ENCODE measurements at regions not wholly inside any gene's neighbourhood (a gene's known extent, or its start where the extent isn't known, plus 50 kb on each side); places are given as distances from the start of the nearest gene placed in this dataset.

DNA sequence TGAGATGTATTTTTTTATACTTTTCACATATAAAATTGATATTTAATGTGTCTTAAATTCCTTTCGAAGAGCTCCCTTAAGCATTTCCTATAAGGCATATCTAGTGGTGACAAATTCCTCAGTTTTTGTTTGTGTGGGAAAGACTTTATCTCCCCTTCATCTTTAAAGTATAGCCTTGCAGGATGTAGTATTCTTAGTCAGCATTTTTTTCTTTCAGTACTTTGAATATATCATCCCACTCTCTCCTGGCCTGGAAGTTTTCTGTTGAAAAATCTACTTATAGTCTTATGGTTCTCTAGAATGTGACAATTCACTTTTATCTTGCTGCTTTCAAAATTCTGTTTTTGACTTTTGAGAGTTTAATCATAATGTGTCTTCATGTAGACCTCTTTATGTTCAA, 95.2 kb downstream of the EDEM1 start:
- no peak overlapping the region for H3K27ac ChIP-seq (ENCODE audit: low read length)
- H3K4me3 Mint-ChIP-seq = no peak overlapping the region
- intact Hi-C loops (cut with micrococcal nuclease) = no loop called here
- no peaks in the 10 kb centered on the region for H3K27me3 ChIP-seq (ENCODE audit: control insufficient read depth, insufficient read depth, low read length)
- no peak overlapping the region for H3K4me3 ChIP-seq (ENCODE audit: low read length)
- no peaks in the 10 kb centered on the region for H3K36me3 ChIP-seq (ENCODE audit: control insufficient read depth, insufficient read depth, low read length)
- peaks cover 7 to 11% of the 10 kb centered on the region in 2 donors for H3K9me3 Mint-ChIP-seq
- peaks cover 3 to 6% of the 10 kb centered on the region in 2 donors for H3K27me3 Mint-ChIP-seq (ENCODE audit: low read depth in 2 of 2)
- no peaks in the 10 kb centered on the region for H3K9me3 ChIP-seq (ENCODE audit: control insufficient read depth, insufficient read depth, low read length)
- no peaks in the 10 kb centered on the region for H3K4me1 ChIP-seq (ENCODE audit: control insufficient read depth, insufficient read depth, low read length)
- DNase-seq = no peak
- TF ChIP-seq, protein P1, sequence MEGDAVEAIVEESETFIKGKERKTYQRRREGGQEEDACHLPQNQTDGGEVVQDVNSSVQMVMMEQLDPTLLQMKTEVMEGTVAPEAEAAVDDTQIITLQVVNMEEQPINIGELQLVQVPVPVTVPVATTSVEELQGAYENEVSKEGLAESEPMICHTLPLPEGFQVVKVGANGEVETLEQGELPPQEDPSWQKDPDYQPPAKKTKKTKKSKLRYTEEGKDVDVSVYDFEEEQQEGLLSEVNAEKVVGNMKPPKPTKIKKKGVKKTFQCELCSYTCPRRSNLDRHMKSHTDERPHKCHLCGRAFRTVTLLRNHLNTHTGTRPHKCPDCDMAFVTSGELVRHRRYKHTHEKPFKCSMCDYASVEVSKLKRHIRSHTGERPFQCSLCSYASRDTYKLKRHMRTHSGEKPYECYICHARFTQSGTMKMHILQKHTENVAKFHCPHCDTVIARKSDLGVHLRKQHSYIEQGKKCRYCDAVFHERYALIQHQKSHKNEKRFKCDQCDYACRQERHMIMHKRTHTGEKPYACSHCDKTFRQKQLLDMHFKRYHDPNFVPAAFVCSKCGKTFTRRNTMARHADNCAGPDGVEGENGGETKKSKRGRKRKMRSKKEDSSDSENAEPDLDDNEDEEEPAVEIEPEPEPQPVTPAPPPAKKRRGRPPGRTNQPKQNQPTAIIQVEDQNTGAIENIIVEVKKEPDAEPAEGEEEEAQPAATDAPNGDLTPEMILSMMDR (IDR thresholded peaks at IDR 0.05) = no peak
- H3K4me1 Mint-ChIP-seq = no peaks in the 10 kb centered on the region
- no peaks in the 10 kb centered on the region for H3K36me3 Mint-ChIP-seq
- H3K27ac Mint-ChIP-seq = no peak overlapping the region
- no CpG with 5 or more reads among the region's 1 CpG for WGBS (ENCODE audit: insufficient coverage)
- ATAC-seq = no peak

DNA sequence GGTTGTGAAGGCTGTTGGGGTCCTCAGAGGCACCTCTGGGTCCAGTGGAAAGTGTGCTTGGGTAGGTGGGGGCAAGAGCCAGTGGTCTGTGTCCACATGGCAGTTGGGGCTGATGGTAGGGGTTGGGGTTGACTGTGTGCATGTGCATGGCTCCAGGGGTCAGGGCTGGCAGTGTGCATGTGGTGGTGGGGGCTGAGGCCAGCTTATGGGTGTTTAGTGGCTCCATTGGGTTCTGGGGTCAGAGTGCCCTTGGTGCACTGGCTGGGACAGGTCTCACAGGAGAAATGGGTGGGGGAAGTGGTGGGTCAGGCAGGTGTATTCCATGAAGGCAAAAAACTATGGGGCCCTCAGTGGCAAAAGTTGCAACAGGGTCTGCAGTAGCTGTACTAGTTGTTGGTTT, 97.9 kb downstream of the EDEM1 start:
- H3K36me3 ChIP-seq (ENCODE audit: control insufficient read depth, insufficient read depth, low read length) = no peaks in the 10 kb centered on the region
- DNase-seq (no peak), ATAC-seq (no peak)
- Mint-ChIP-seq H3K9me3 (peaks cover 7 to 11% of the 10 kb centered on the region in 2 donors), H3K27ac (no peak overlapping the region), H3K27me3 (ENCODE audit: low read depth in 2 of 2) (peaks cover 3 to 17% of the 10 kb centered on the region in 2 donors), H3K4me1 (no peaks in the 10 kb centered on the region), H3K4me3 (no peak overlapping the region), H3K36me3 (no peaks in the 10 kb centered on the region)
- no peaks in the 10 kb centered on the region for H3K9me3 ChIP-seq (ENCODE audit: control insufficient read depth, insufficient read depth, low read length)
- TF ChIP-seq, protein P1 (IDR thresholded peaks at IDR 0.05) = no peak
- H3K27me3 ChIP-seq (ENCODE audit: control insufficient read depth, insufficient read depth, low read length) = no peaks in the 10 kb centered on the region
- H3K4me3 ChIP-seq (ENCODE audit: low read length) = no peak overlapping the region
- H3K4me1 ChIP-seq (ENCODE audit: control insufficient read depth, insufficient read depth, low read length) = no peaks in the 10 kb centered on the region
- intact Hi-C loops (cut with micrococcal nuclease) = no loop called here
- H3K27ac ChIP-seq (ENCODE audit: low read length) = no peak overlapping the region

DNA sequence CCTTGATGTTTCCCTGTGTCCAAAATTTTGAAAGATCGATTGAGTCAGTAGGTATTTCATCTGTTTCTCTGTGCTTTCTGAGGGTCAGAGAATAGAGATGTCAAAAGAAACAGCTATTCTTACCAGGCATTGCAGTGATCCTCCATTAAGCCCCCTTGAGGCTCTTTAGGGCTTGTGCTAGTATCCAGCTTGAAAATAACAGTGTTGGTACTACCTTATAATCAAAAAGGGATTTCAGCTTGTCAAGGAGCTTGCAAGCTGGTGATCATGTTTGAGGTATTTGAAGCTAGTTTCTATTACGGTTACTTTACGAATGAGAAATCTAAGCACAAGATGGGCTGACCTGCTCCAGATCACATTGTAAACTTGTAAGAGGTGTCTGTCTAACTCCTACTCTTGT, 103.4 kb downstream of the EDEM1 start:
- TF ChIP-seq, protein P1 (IDR thresholded peaks at IDR 0.05) = no peak
- H3K27ac Mint-ChIP-seq = no peak overlapping the region
- 68% methylated on average over 3 of the region's 3 CpGs for WGBS (ENCODE audit: insufficient coverage)

DNA sequence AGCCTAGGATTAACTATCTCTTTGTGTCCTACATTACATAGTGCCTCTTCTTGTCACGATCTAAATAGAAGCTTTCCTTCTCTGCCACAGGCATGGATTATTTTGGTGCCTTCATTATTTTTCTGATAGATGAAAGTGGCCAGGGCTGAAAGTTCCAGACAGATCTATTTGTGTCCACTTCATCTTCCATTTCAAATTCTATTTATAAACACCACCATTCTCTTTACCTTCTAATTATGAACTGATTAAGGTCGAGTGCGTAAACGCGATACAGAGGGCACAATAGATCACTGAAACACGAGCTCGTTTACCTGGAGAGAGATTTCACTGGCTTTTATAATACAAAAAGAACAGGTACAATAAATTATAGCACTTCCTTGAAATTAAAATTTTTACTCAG, 105.0 kb downstream of the EDEM1 start:
- H3K4me1 ChIP-seq (ENCODE audit: control insufficient read depth, insufficient read depth, low read length) = no peaks in the 10 kb centered on the region
- H3K36me3 ChIP-seq (ENCODE audit: control insufficient read depth, insufficient read depth, low read length) = no peaks in the 10 kb centered on the region
- no peak overlapping the region for H3K27ac ChIP-seq (ENCODE audit: low read length)
- H3K27me3 ChIP-seq (ENCODE audit: control insufficient read depth, insufficient read depth, low read length) = no peaks in the 10 kb centered on the region
- no peak overlapping the region for H3K4me3 ChIP-seq (ENCODE audit: low read length)
- no peak overlapping the region for H3K4me3 Mint-ChIP-seq
- peaks cover 6 to 9% of the 10 kb centered on the region in 2 donors for H3K4me1 Mint-ChIP-seq
- intact Hi-C loops (cut with micrococcal nuclease) = no loop called here
- H3K9me3 Mint-ChIP-seq = peaks cover 0 to under 1% of the 10 kb centered on the region in 2 donors
- H3K27me3 Mint-ChIP-seq (ENCODE audit: low read depth in 2 of 2) = peaks cover 0 to 13% of the 10 kb centered on the region in 2 donors
- no peaks in the 10 kb centered on the region for H3K36me3 Mint-ChIP-seq
- no peak overlapping the region for H3K27ac Mint-ChIP-seq
- TF ChIP-seq, protein P1 (IDR thresholded peaks at IDR 0.05) = no peak
- WGBS (ENCODE audit: insufficient coverage) = 83% methylated on average over 7 of the region's 7 CpGs
- no peaks in the 10 kb centered on the region for H3K9me3 ChIP-seq (ENCODE audit: control insufficient read depth, insufficient read depth, low read length)
- no peak for DNase-seq
- ATAC-seq = no peak

More for the DNA sequence above, 103.4 kb downstream of the EDEM1 start:
- H3K9me3 ChIP-seq (ENCODE audit: control insufficient read depth, insufficient read depth, low read length) = no peaks in the 10 kb centered on the region
- H3K36me3 ChIP-seq (ENCODE audit: control insufficient read depth, insufficient read depth, low read length) = no peaks in the 10 kb centered on the region
- no peaks in the 10 kb centered on the region for H3K27me3 ChIP-seq (ENCODE audit: control insufficient read depth, insufficient read depth, low read length)
- no peak overlapping the region for H3K4me3 ChIP-seq (ENCODE audit: low read length)
- Mint-ChIP-seq H3K9me3 (peaks cover 2 to 3% of the 10 kb centered on the region in 2 donors), H3K4me3 (no peak overlapping the region), H3K36me3 (no peaks in the 10 kb centered on the region), H3K4me1 (no peaks in the 10 kb centered on the region), H3K27me3 (ENCODE audit: low read depth in 2 of 2) (peaks cover 3 to 17% of the 10 kb centered on the region in 2 donors)
- no peak overlapping the region for H3K27ac ChIP-seq (ENCODE audit: low read length)
- DNase-seq = no peak
- intact Hi-C loops (cut with micrococcal nuclease) = no loop called here
- ATAC-seq = no peak
- no peaks in the 10 kb centered on the region for H3K4me1 ChIP-seq (ENCODE audit: control insufficient read depth, insufficient read depth, low read length)

All from natural killer cell (primary cell).